ENCODE measurements at regions not wholly inside any gene's neighbourhood (a gene's known extent, or its start where the extent isn't known, plus 50 kb on each side); places are given as distances from the start of the nearest gene placed in this dataset.

GRCh38 chr5:160500786-160501779 is 79.4 kb downstream of the PTTG1 start:
- Histone ChIP-seq H3K4me1 (peaks cover 0 to 4% of the 10 kb centered on the region in 2 donors), H3K27ac (no peak overlapping the region), H3K36me3 (no peaks in the 10 kb centered on the region), H3K9me3 (no peaks in the 10 kb centered on the region), H3K4me3 (no peak overlapping the region), H3K27me3 (no peaks in the 10 kb centered on the region)
- intact Hi-C loops (cut with DNase I), result no loop called here
- TF ChIP-seq CTCF (IDR thresholded peaks at IDR 0.05), result no peak
- DNase-seq (no peak), ATAC-seq (peak; percentile 61)

DNA sequence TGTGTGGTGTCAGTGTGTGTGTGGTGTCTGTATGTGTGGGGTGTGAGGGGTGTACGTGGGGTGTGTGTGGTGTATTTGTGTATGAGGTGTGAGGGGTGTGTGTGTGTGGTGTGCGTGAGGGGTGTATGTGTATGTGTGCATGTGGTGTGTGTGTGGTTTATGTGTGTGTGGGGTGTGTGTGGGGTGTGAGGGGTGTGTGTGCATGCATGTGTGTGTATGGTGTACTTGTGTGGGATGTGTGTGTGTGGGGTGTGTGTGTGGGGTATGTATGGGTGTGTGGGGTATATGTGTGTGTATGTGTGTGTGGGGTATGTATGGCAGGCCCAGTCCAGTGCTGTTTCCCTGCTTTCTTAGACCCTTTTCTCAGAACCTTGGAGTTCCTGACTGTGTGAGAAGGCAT is 83.3 kb downstream of the PTTG1 start:
- H3K27me3 ChIP-seq, result no peaks in the 10 kb centered on the region
- ATAC-seq (no peak), DNase-seq (no peak)
- H3K4me3 ChIP-seq, result no peak overlapping the region
- intact Hi-C loops (cut with DNase I), result no loop called here
- H3K9me3 ChIP-seq, result no peaks in the 10 kb centered on the region
- peaks cover 0 to 18% of the 10 kb centered on the region in 2 donors for H3K4me1 ChIP-seq
- TF ChIP-seq CTCF (IDR thresholded peaks at IDR 0.05), result no peak
- H3K36me3 ChIP-seq, result no peaks in the 10 kb centered on the region
- H3K27ac ChIP-seq, result no peak overlapping the region

DNA sequence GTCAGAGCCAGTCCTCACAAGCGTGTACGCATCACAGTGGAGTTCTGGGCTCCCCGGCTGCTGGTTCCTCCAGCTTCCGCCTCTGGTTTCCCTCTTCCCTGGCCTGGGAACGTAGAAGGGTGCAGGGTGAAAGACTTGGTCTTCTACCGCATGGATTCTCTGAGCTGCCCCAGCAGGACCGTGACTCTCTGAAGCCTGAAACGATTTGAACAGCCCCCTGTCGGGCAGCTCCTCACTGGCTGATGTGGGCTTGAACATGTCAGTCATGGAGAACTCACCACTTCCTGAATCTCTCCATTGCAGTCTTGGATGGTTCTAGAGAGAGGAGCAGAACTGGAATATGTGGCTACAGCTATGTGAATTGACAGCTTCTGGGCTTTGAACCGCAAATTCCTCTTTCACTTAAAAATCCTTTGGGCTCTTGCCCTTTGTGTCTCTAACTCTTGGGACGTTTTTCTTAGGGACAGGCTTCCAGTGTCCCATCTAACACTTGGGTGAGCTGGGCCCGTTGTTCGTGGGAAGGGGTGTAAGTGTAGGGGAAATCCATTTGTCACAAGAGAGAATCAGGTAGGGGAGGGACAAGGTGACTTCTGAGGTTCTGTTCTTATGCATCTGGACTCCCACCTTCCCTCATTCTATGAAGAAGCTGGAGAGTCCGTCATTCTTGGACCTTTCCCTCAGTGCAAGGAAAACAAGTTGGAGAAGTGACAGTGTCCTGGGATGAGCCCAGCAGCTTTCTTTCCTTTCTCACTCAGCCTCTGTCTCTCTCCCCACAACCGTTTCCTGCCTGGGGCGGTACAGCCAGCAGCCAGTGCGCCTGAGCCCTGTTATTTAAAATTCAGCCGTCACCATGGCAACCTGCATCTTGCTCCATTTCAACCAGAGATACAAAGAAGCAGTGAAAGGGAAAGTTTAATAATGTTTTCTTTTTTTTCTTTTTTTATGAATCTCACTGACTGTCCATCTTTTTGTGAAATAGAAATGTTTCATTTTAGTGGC is 84.7 kb downstream of the PTTG1 start:
- no peaks in the 10 kb centered on the region for H3K27me3 ChIP-seq
- peak in 3 of 4 donors; percentile 28 to 77 (median 39) for DNase-seq
- ATAC-seq, result peak; percentile 56
- H3K9me3 ChIP-seq, result no peaks in the 10 kb centered on the region
- H3K4me3 ChIP-seq, result no peak overlapping the region
- intact Hi-C loops (cut with DNase I), result no loop called here
- H3K4me1 ChIP-seq, result peaks cover 0 to 18% of the 10 kb centered on the region in 2 donors
- no peaks in the 10 kb centered on the region for H3K36me3 ChIP-seq
- peak overlapping the region in 1 of 2 donors; percentile 2 for H3K27ac ChIP-seq
- TF ChIP-seq CTCF (IDR thresholded peaks at IDR 0.05), result no peak

GRCh38 chr5:160507221-160507721 is 85.6 kb downstream of the PTTG1 start:
- ATAC-seq (peak; percentile 25), DNase-seq (no peak)
- no peaks in the 10 kb centered on the region for H3K36me3 ChIP-seq
- H3K27ac ChIP-seq, result no peak overlapping the region
- intact Hi-C loops (cut with DNase I), result no loop called here
- H3K27me3 ChIP-seq, result no peaks in the 10 kb centered on the region
- H3K9me3 ChIP-seq, result no peaks in the 10 kb centered on the region
- no peak for TF ChIP-seq CTCF (IDR thresholded peaks at IDR 0.05)
- H3K4me3 ChIP-seq, result no peak overlapping the region
- H3K4me1 ChIP-seq, result peaks cover 0 to 18% of the 10 kb centered on the region in 2 donors
